GM23338 (cell line): ENCODE measurements at regions not wholly inside any gene's neighbourhood (a gene's known extent, or its start where the extent isn't known, plus 50 kb on each side); places are given as distances from the start of the nearest gene placed in this dataset.

Source experiments
- CREB1 ChIP-seq: fragments of 250-450 bp; sonication (Bioruptor Pico); IDR thresholded peaks from 2 replicates; pipeline ENCODE4 v1.5.0; 2020; ENCODE audit warnings: low read depth, mild to moderate bottlenecking, moderate library complexity
- CTCF ChIP-seq, 2 experiments: fragments of 200-600 bp in 1 of 2; sonication (generic) in 1 of 2; conservative IDR thresholded peaks; 2 replicates each; pipeline versions ENCODE4 v1.5.1 to v1.6.1; 2016 to 2017; ENCODE audit warnings: antibody characterized with exemption in 2 of 2, low read depth in 2 of 2, mild to moderate bottlenecking in 2 of 2, moderate library complexity in 1 of 2
- EZH2 ChIP-seq: fragments of 200-600 bp; sonication (generic); IDR thresholded peaks from one replicate; pipeline ENCODE4 v1.8.0; 2017; ENCODE audit warnings: antibody characterized with exemption, mild to moderate bottlenecking, low read depth; ENCODE audit not compliant: unreplicated experiment
- EZH2phosphoT487 ChIP-seq: fragments of 200-600 bp; sonication (generic); IDR thresholded peaks from one replicate; pipeline ENCODE4 v1.8.1; 2018; ENCODE audit warnings: antibody characterized with exemption; ENCODE audit not compliant: unreplicated experiment

GRCh38 chr13:95438297-95438696, 114.2 kb upstream of the CLDN10 start:
- TF ChIP-seq CTCF (conservative IDR thresholded peaks at IDR 0.05; ENCODE audit: low read depth in 2 of 2), result no peak
- no peak for TF ChIP-seq EZH2phosphoT487
- no peak for TF ChIP-seq CREB1 (CRISPR knock-in tag)
- no peak for TF ChIP-seq EZH2
